Uterus (tissue), 2 donors: ENCODE measurements at regions not wholly inside any gene's neighbourhood (a gene's known extent, or its start where the extent isn't known, plus 50 kb on each side); places are given as distances from the start of the nearest gene placed in this dataset.

ENCODE experiments used
- POLR2A ChIP-seq, 2 donors: fragments of 450-650 bp; IDR thresholded peaks; one replicate each; pipeline ENCODE4 v1.6.1; 2016; ENCODE audit warnings: antibody characterized with exemption in 2 of 2, mild to moderate bottlenecking in 1 of 2, moderate library complexity in 1 of 2
- TF ChIP-seq, protein P1 (sequence below), 4 experiments: fragments of 200-600 bp in 2 of 4; fragments of 450-650 bp in 2 of 4; sonication (generic) in 2 of 4; IDR thresholded peaks; one replicate each; pipeline ENCODE4 v1.5.1; 2016 to 2019; ENCODE audit warnings: antibody characterized with exemption in 4 of 4, mild to moderate bottlenecking in 2 of 4, moderate library complexity in 1 of 4

DNA sequence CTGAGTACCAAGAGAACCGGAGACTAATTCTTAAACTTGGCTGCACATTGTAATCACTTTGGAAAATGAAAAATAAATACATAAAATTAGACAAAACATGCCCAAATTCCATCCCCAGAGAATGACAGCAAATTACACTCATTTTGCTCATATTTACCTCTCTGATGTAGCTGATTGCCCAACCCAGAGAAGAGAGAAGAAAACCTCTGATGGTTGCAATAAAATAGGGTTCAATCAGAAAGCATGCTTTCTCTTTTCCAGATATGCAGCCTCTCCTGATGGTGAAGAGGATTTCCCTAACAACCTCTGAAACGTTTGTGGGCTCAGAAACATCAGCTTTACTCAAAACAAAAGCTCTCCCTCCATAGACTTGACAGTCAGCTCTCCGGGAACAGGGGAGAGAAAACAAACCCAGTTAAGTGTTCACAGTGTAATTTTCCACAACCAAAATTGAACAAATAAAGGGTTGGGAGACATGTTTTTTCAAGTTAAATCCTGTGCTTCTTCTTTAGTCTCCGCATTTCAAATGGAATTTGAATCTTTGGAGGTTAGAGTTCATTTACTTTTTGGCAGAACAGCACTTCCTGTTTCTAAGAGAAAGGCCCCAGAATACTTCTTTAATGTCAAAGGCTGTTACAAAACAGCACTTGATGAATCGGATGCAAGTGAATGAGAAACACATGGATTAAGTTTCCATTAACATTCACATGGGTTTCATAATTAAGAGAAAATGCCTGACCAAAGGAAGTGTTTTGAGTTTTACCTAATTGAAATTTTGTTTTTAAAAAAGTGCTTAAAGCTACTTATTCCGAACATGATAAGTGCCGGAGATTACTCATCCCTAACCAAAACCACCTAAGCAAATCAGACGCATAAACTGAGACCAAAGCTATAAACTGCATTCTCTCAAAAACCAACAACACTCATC is 570.1 kb upstream of the SYT4 start:
- TF ChIP-seq, protein P1, sequence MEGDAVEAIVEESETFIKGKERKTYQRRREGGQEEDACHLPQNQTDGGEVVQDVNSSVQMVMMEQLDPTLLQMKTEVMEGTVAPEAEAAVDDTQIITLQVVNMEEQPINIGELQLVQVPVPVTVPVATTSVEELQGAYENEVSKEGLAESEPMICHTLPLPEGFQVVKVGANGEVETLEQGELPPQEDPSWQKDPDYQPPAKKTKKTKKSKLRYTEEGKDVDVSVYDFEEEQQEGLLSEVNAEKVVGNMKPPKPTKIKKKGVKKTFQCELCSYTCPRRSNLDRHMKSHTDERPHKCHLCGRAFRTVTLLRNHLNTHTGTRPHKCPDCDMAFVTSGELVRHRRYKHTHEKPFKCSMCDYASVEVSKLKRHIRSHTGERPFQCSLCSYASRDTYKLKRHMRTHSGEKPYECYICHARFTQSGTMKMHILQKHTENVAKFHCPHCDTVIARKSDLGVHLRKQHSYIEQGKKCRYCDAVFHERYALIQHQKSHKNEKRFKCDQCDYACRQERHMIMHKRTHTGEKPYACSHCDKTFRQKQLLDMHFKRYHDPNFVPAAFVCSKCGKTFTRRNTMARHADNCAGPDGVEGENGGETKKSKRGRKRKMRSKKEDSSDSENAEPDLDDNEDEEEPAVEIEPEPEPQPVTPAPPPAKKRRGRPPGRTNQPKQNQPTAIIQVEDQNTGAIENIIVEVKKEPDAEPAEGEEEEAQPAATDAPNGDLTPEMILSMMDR (IDR thresholded peaks at IDR 0.05): no peak
- no peak for TF ChIP-seq POLR2A (IDR thresholded peaks at IDR 0.05)
